GM18519 (cell line): ENCODE measurements at regions not wholly inside any gene's neighbourhood (a gene's known extent, or its start where the extent isn't known, plus 50 kb on each side); places are given as distances from the start of the nearest gene placed in this dataset.
"Not testable (repeated sequence)": the region's sequence is repeated elsewhere in the genome, so short reads cannot be mapped to it uniquely, and the experiment has no call there.

Experiments
- ATAC-seq: cut with Tn5 transposase; IDR thresholded peaks from one replicate; pipeline ENCODE4 v1.9.1; 2021; ENCODE audit warnings: mild to moderate bottlenecking, moderate library complexity; ENCODE audit not compliant: unreplicated experiment, low FRiP score

- not testable (repeated sequence) for ATAC-seq
Measured at GRCh38 chr14:105705862-105706700, 179.7 kb downstream of the TMEM121 start.

GRCh38 chr14:105706701-105707019 is 180.3 kb downstream of the TMEM121 start:
- ATAC-seq = not testable (repeated sequence)

DNA sequence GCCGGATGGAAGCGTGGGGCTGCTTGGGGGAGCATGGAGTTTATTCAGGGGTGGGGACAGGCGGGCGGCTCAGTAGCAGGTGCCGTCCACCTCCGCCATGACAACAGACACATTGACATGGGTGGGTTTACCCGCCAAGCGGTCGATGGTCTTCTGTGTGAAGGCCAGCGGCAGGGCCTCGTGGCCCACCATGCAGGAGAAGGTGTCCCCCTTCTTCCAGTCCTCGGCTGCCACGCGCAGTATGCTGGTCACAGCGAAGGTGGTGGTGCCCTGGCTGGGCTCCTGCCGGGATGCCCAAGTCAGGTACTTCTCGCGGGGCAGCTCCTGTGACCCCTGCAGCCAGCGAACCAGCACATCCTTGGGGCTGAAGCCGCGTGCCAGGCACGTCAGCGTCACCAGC is 180.7 kb downstream of the TMEM121 start:
- ATAC-seq = not testable (repeated sequence)

DNA sequence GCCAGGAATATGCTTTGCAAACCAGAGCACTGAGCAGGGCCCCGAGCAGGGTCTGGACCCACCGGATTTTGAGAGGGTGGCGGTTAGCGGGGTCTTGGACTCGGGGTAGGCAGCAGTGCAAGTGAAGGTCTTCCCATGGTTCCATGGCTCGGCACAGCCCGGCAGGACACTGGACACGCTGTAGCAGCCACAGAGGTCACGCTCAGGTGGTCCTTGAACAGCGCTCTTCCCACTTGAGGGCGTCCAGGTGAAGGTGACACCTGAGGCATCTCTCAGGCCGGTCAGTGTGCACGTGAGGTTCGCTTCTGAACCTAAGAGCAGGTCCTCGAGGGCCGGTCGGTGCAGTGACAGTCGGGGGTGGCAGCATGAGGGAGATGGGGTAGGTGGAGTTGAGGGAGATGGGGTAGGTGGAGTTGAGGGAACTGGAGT is 181.4 kb downstream of the TMEM121 start:
- not testable (repeated sequence) for ATAC-seq

- not testable (repeated sequence) for ATAC-seq
Measured at GRCh38 chr14:105708251-105709134, 182.1 kb downstream of the TMEM121 start.

DNA sequence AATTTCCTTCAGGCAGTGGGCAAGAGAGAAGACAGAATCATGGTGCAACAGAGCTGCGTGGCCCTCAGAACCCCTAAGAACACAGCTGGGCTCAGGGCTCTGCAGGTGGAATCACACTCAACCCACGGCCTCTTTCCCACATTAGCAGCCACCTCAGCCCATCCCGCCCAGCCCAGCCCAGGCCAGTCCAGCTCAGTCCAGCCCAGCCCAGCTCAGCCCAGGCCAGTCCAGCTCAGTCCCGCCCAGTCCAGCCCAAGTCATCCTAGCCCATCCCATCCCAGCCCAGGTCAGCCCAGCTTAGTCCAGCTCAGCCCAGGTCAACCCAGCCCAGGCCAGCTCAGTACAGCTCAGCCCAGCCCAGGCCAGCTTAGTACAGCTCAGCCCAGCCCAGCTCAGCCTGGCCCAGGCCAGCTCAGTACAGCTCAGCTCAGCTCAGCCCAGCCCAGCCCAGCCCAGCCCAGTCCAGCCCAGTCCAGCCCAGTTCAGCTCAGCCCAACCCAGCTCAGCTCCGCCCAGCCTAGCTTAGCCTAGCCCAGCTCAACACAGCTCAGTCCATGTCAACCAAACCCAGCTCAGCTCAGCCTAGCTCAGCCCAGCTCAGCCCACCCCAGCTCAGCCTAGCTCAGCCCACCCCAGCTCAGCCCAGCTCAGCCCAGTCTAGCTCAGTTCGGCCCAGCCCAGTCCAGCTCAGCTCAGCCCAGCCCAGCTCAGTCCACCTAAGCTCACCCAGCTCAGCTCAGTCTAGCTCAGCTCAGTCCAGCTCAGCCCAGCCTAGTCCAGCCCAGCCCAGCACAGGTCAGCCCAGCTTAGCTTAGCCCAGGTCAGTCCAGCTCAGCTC is 183.1 kb downstream of the TMEM121 start:
- ATAC-seq = no peak

GRCh38 chr14:105710119-105711043 is 184.0 kb downstream of the TMEM121 start:
- ATAC-seq = no peak

GRCh38 chr14:105711044-105711620 is 184.7 kb downstream of the TMEM121 start:
- ATAC-seq = no peak

GRCh38 chr14:105711841-105712460 is 185.6 kb downstream of the TMEM121 start:
- ATAC-seq = no peak

GRCh38 chr14:105712670-105713069 is 186.3 kb downstream of the TMEM121 start:
- ATAC-seq = not testable (repeated sequence)

DNA sequence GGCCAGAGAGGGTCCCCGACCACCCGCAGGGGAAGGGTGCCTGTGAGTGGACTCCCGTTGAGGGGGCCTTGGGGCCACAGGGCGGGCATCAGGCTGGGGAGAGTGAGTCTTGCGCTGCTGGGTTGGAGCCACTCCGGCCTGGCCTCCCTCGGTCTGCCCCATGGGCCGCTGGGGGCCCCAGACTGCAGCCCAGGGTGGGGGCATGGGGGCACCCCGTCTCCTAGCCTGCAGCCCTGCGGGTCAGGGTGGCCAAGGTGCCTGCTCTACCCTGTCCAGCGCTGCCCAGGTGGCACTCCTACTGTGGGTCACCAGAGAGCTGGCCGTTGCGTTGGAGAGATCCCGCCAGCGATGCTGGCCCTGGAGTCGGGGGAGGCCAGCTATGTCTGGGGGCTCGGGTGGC is 186.8 kb downstream of the TMEM121 start:
- not testable (repeated sequence) for ATAC-seq

GRCh38 chr14:105713836-105714235 is 187.5 kb downstream of the TMEM121 start:
- not testable (repeated sequence) for ATAC-seq

- not testable (repeated sequence) for ATAC-seq
Measured at GRCh38 chr14:105718787-105719186, 192.4 kb downstream of the TMEM121 start.

DNA sequence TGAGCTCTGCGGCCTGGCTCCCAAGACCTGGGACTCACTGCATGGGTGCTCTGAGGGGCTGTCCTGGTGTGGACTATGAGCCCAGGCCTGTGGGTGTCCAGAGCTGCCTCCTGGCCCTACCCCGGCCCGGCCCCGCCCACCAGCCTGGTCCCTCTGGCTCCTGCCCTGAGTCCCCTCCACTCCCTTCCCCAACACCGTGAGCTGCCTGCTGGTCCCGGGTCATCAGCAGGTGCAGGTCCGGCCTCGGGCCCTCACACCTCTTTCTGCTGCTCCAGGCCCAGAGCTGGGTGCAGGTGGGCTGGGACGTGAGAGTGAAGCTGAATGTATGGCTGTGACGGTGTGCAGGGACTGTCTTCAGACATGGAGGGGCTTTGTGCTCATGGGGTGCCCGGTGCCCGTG is 193.7 kb downstream of the TMEM121 start:
- ATAC-seq = not testable (repeated sequence)

DNA sequence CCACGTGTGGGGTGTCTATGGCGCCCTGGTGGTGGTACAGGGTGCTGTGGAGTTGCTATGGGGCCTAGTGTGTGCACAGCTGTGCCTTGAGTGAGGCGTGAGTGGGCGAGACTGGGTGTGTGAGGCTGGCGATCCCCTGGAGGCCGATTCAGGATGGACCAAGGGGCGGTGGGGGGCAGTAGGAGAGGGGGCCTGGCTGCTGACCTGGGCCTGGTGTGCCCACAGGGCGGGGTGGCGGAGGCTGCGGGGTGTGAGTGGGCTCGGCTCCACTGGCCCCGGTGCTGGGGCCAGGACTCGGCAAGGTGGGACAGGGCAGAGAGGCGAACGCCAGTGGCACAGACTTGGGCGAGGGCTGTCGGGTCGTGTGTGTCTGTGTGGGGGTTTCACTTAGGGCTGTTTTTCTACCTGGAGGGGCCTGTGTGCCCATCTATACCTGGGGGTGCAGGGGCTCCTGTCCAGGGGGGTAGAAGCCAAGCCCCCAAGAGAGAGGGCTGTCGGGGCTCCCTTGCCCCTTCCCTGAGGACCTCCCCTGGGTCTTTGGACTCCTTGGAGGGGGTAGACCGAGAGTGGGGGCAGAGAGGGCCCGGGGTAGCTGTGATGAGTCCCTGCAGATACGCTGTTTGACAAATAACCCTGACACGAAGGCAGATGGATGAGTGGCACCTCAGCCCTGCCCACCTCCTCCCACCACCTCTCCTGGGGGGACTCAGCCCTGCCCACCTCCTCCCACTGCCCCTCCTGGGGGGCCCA is 194.6 kb downstream of the TMEM121 start:
- not testable (repeated sequence) for ATAC-seq

DNA sequence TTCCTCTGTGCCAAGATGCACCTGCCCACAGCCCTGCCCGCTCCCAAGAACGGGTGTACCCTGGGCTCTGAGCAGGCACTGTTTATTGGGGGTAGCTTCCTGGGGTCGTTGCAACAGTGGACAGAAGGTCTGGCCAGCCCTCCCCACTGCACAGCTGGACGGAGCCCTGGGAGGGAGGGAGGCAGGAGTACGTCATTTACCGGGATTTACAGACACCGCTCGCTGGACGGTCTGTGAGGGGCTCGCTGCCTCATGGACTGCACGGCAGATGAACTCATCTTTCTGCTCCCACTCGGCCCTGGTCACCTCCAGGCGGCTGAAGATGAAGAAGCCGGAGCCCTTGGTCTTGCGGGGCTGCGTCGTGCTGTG is 195.2 kb downstream of the TMEM121 start:
- not testable (repeated sequence) for ATAC-seq

- not testable (repeated sequence) for ATAC-seq
Measured at GRCh38 chr14:105721996-105722709, 195.8 kb downstream of the TMEM121 start.
